HG02623 (cell line): ENCODE measurements at regions not wholly inside any gene's neighbourhood (a gene's known extent, or its start where the extent isn't known, plus 50 kb on each side); places are given as distances from the start of the nearest gene placed in this dataset.

Experiments
- ATAC-seq: cut with Tn5 transposase; IDR thresholded peaks from one replicate; pipeline ENCODE4 v1.9.1; 2021; ENCODE audit warnings: moderate library complexity; ENCODE audit not compliant: unreplicated experiment

DNA sequence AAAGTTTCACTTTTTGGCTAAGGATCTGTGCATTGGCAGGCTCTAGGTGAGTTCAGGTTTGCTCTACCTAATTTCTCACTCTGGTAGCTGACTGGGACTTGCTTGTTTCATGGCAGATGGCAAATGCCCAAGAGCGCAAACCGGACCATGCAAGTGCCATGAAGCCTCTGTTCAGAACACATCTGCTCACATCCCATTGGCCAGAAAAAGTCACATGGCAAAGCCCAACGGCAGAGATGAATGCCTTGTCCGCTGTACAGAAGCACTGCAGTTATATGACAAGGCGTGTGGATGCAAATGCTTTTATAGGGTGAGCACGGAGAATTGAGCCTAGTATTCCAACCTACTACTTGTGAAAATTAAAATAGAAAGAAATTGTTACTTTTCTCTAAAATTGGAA is 202.2 kb upstream of the HMGA2 start:
- no peak for ATAC-seq

GRCh38 chr12:65623507-65623906 is 200.8 kb upstream of the HMGA2 start:
- no peak for ATAC-seq

DNA sequence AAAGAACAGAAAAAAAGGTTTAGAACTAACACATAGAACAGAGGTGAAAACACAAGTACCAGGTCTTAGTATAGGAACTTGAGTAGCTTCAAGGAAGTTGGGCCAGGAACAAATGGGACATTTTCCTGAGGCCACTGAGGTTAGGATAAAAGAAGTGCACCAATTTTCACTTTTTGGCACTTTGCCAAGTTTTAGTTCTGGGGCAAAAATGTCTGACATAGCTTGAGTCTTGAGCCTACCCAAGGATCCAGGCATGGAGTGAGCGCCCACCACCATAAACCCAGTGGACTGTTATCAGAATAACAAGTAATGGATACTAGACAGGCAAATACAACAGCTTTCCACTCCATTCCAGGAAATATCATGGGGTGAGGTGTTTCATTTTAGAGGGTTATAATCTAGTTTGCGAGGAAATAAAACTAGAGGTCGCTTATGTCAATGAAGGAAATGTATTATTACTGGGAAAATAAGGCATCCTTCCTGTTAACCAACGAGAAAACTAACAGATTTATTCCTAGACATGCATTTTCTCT is 199.7 kb upstream of the HMGA2 start:
- ATAC-seq, result no peak

- ATAC-seq, result no peak
These were observed 196.2 kb upstream of the HMGA2 start for GRCh38 chr12:65628061-65628460.

- ATAC-seq, result no peak
These were observed 193.7 kb upstream of the HMGA2 start for GRCh38 chr12:65630555-65630954.

GRCh38 chr12:65631621-65632111 is 192.6 kb upstream of the HMGA2 start:
- ATAC-seq, result no peak

GRCh38 chr12:65632131-65632855 is 192.0 kb upstream of the HMGA2 start:
- no peak for ATAC-seq

DNA sequence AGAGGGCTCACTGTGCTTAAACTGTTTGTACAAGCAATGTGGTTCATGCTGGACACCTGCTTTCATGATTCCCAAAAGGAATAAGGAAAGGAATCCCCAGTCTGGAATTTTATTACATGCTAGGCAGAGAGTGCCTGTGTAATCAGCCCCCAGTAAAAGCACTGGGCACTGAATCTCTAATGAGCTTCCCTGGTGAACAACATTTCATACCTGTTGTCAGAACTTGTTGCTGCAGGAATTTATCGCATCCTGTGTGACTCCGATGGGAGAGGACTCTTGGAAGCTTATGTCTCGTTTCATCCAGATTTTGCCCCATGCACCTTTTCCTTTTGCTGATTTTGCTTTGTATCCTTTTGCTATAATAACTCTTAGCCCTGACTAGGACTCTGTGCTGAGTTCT is 190.2 kb upstream of the HMGA2 start:
- no peak for ATAC-seq

DNA sequence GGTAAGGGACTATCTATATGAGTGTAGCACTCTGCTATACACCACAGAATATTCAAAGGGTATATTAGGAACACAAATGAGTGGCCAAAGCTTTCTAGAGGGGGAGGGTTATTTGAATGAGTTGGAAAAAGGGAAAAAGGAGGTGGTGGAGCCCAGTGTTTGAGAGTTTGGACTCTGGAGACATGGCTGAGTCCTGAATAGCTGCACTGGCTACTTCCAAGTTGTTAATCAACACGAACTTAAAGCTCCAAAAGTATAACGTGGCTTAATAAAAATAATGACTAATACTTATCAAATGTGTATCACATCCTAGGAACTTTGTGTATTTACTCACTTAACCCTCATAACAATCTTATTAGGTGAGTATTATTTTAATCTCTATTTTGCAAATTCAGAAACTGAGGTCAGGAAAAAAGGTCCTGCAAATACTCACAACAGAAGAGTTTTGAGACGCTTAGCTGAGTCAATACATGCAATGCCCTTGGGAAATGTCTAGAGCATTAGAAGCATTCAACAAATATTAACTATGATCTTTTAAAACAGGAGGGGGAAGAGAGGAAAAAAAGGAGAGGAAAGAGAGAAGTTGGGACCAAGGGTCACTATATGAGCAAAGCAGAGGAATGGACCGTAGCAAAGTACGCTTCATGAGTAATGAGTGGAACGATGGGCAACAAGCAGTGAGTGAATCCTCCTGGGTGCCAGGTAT is 189.5 kb upstream of the HMGA2 start:
- no peak for ATAC-seq

- ATAC-seq, result no peak
These were observed 187.8 kb upstream of the HMGA2 start for GRCh38 chr12:65636436-65636835.

- ATAC-seq, result no peak
These were observed 187.1 kb upstream of the HMGA2 start for GRCh38 chr12:65637150-65637549.

- ATAC-seq, result no peak
These were observed 186.5 kb upstream of the HMGA2 start for GRCh38 chr12:65637774-65638173.

DNA sequence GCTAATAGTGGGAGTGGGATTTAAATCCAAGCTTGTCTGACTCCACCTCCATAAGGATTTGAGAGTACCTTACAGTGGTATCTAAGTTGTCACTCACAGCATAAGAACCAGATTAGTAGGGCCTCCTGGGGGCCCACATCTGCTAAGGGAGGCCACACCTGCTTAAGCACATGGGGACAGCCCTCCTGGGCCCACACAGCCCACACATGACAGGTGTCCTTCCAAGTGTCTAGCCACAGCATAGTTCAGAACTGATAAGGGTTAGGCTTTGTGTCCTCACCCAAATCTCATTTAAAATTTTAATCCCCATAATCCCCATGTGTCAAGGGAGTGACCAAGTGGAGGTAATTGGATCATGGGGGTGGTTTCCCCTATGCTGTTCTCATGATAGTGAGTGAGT is 186.0 kb upstream of the HMGA2 start:
- ATAC-seq, result no peak

DNA sequence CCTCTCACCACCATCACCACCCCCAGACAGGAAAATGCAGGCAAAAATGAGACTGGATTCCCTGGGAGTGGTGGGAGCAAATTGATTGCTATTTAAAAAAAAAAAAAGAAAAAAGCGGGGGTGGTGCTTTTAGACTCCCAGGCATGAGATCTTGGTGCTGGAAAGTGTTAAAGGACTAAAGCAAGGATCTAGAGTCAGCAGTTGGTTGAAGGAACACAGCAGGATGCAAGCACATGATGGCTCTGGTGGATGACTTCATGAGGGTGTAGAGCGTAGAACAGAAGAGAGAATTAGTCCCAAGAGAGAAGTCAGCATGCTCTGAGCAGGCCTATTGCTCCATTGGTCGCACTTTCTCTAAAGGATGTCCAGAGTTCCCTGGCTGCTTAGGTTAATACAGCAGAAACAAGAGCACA is 183.8 kb upstream of the HMGA2 start:
- no peak for ATAC-seq

DNA sequence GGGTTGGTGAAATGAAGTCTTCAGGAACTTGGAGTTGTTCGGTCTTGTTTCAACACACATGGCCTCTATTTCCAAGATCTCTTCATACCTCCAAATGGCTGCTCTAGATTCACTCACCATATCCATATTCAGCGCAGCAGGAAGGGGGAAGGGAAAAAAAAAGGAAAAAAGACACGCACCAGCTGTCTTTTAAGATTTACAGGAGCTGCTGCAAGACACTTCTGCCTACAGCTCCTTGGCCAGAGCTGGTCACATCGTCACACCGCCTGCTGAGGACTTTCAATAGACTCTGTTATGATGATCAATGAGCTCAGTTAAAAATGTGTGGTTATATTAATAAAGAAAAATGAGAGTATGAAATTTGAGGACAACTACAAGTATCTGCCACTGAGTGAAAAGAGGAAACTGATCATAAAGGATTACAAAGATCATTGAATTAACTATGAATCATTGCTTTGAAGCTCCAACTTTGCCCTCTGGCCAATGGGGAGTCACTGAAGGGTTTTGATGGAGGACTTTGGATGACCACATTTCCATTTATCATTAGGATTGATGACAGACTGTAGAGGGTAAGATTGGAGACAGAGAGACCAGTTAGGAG is 182.1 kb upstream of the HMGA2 start:
- ATAC-seq, result no peak

DNA sequence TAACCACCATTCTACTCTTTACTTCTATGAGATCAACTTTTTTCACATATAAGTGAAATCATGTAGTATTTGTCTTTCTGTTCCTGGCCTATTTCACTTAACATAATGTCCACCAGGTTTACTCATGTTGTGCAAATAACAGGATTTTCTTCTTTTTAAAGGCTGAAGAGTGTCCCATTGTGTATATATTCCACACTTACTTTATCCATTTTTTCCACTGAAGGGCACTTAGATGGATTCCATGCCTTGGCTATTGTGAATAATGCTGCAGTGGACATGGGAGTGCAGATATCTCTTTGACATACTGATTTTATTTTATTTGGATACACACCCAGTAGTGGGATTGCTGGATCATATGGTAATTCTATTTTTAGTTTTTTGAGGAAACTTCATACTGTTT is 181.1 kb upstream of the HMGA2 start:
- ATAC-seq, result no peak

GRCh38 chr12:65643595-65644386 is 180.5 kb upstream of the HMGA2 start:
- ATAC-seq, result no peak

DNA sequence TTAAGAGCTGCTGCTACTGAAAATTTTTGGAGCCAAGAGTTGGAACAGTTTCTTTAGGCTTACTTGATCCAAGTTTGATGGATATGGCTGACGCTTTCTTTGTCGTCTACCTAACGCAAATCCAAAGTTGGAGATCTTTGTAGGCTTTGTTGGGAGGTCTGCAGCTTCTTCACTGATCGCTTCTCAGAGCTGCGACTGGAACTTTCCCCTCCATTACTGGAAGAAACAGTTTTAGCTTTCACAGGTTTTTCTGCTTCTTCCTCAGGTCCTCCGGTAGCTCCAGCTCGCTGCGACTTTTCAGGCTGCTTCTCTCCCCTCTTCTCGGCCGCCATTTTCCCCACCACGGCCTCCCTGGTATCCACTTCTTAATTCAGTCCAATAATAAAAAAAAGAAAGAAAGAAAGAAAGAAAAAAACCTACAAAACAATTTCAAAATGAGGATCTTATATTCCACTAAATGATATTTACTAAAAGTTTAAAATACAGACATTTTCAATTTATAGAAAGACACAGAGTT is 178.1 kb upstream of the HMGA2 start:
- no peak for ATAC-seq

DNA sequence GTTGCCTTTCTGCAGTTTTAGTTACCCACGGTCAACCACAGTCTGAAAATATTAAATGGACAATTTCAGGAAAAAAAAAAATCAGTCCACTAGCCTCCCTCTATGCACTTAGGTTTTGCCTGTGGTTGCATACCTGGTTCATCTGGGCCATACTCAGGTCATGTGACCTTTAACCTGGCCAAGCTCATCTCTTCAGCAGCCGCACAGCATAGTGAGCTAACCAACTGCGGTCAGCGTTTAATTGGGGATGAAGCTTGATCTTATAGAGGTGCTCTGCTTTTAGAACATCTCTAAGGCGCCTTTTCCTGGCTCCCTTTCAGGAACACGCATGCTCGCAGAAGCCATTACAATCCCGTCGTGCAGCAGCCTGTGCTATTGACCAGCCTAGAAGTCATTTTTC is 177.2 kb upstream of the HMGA2 start:
- no peak for ATAC-seq

DNA sequence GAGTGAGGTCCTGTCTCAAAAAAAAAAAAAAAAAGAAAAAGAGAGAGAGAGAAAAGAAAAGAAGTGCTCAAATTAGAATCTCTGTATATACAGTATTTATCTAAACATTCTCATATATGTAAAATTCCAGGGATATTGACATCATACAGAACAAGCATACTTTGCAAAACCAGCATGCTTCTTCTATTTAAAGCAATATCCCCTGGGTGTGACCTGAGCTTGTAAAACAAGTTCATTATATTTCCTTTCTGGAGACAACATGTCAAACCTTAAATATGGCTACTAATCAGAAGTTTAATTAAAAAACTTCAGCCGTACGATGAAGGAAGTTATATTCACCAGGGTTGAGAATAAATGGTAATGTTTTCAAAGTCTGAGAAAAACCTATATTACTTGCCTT is 175.8 kb upstream of the HMGA2 start:
- ATAC-seq, result no peak

- ATAC-seq, result no peak
These were observed 175.2 kb upstream of the HMGA2 start for GRCh38 chr12:65649126-65649525.
